Eye (tissue), 1 donor: ENCODE measurements at regions not wholly inside any gene's neighbourhood (a gene's known extent, or its start where the extent isn't known, plus 50 kb on each side); places are given as distances from the start of the nearest gene placed in this dataset.
A peak's percentile ranks its signal among the peaks of the same experiment; 100 is the strongest.
"Not testable (repeated sequence)": the region's sequence is repeated elsewhere in the genome, so short reads cannot be mapped to it uniquely, and the experiment has no call there.

Source experiments
- DNase-seq: peaks from one replicate; pipeline ENCODE4 v3.0.0-alpha.2; 2015

DNA sequence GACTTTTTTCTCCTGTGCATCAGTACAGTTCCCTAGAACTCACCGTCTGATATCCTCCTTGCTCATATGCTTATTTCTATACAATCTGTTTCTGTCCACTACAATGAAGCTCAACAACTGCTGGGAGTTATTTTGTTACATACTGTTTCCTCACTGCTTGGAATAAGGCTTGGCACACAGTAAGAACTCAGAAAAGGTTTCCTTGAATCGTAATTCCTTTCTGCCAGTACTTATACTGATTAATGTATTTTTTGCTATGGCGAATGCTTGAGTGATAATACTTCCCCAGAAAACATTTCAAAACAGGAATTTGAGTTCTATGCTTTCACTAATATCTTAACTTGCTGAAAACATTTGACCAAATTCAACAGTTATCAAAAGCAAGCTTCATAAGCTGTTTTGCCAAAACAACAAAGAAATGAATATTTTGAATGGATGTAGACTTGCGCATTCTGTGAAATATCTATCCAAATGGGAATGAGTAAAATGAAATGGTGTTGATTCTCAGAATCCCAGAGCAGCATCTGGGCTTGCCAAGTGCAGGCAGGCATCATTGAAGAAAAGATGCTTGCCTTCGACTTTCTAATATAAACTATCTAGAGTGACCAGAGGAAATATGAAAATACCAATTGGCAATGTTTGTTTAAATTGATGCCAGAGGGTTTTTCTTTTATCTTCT is 286.3 kb downstream of the RAP2B start:
- no peak for DNase-seq

DNA sequence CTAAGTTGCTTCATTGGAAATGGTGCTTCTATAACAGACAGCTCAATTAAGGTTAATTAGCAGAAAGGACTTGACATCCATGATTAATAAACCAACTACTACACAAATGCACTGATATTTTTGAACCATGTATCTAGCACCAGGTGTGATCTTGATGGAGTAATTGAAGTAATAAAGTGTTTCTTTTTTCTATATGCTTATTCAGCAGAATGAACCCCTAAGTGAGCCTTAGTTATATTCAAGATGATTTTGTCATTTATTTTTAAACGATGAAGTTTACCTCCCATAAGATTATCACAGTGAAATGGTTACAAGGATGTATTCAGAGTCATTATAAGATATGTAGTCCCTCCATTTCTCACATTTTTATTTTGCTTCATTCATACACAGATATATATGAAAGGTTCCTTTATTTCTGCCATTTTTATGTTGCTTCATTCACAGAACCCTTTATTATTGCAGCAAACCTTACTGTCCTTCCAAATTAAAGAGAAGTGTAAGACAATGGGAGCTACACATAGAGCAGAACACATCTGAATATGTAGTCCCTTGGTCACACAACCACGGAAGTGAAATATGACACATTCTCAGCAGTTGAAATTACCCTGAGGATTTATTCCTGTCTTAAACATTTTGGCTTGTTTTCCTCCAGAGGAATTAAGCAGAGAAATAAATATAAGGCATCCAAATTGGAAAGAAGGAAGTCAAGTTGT is 295.0 kb downstream of the RAP2B start:
- no peak for DNase-seq

DNA sequence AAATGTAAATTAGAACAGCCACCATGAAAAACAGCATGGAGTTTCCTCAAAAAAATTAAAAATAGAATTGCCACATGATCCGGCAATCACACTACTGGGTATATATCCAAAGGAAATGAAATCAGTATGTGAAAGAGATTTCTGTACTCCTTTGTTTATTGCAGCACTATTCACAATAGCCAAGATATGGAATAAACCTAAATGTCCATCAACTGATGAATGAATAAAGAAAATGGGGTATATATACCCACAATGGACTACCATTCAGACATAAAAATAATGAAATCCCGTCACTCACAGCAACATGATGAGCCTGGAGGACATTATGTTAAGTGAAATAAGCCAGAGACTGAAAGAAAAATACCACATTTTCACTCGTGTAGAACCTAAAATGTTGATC is 296.9 kb downstream of the RAP2B start:
- DNase-seq: no peak

DNA sequence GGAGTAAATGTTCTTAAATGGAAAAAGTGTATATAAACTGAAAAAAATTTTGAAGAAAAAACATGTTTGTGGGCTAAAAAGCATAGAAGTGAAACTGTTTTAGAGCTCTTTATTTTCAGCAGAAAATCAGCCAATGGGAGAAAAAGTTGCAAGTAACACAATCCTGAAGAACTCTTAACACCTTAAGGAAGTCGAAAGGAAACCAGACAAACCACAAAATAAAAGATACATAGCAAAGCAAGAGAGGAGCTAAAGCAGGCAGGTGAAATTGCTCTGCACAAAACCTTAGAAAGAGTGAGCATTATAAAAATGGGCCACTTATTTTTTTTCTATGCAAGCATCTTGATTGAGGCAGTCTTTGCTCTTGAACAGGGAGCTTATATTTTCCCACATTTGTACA is 300.5 kb downstream of the RAP2B start:
- DNase-seq: no peak

DNA sequence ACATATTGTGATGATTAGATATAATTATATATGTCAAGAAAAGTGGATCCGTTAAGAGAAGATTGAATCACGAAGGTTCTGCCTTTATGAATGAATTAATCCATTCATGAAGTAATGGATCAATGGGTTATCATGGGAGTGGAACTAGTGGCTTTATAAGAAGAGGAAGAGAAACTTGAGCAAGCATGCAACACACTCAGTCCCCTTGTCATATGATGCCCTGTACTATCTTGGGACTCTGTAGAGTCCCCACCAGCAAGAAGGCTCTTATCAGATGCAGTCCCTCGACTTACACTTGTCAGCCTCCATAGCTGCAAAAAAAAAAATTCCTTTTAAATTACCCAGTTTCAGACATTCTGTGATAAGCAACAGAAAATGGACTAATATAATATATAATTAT is 301.9 kb downstream of the RAP2B start:
- DNase-seq: no peak

DNA sequence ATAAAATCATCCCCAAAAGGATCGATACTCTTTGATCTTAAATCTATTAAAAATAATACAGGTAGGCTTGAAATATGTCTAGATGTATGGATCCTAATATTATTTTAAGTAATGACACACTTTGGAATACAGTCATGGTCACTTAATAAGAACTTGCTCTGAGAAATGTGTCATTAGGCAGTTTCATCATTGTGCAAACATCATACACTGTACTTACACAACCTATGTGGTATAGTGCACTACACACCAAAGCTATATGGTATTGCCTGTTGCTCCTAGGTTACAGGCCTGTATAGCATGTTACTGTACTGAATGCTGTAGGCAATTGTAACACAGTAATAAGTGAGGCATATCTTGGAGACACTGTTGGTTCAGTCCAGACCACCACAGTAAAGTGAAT is 307.1 kb downstream of the RAP2B start:
- DNase-seq: no peak

DNA sequence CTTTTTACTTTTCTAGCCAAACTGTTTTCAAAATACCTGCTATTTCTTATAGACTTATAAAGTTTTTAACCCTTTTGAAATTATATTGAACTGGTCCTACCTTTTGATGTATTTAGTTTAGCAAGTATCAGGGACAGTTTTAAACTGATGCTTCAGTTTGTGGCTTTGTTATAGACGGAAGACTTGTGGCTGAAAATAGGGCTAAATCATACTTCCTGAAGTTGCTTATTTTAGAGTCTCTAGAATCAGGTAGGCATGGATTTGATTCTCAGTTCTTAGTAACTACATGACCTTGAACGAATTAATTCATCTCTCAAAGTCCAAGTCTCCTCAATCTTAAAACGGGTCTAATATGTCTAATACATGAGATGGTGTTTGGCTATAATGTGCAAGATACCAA is 322.8 kb downstream of the RAP2B start:
- no peak for DNase-seq

DNA sequence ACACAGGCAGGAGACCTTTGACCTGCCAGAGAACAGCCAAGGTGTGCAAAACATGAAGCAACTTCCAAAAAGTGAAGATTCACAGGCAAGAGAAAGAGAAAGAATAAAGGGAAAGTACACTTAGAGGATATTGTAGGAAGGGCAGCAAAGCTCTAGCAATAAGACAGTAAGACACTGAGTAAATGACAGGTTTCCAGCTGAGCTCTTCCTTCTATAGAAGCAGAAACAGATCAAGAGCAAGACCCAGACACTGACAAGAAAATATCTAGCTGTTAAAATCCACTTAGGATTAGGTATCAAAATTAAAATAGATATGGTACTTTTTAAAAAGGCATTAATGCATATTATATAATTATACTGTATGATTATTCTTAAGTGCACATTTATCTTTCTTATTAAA is 333.4 kb downstream of the RAP2B start:
- DNase-seq: peak; percentile 14

DNA sequence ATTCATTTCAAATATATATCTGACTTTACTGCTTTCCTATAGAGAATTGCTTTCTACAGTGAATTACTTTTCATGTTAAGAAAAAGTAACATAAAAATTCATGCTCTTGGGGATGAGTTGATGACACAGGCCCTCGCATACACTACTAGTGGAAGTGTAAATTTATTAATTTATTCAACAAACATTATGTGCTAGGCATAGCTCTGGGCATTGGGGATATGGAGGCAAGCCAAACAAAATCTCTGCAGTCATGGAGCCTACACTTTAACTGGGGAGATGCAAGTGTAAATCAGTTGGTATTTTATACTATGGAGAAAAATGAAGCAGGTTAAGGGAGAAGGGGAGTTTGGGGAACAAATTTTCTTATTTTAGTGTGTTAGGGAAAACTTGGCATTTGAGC is 340.7 kb downstream of the RAP2B start:
- DNase-seq: no peak

DNA sequence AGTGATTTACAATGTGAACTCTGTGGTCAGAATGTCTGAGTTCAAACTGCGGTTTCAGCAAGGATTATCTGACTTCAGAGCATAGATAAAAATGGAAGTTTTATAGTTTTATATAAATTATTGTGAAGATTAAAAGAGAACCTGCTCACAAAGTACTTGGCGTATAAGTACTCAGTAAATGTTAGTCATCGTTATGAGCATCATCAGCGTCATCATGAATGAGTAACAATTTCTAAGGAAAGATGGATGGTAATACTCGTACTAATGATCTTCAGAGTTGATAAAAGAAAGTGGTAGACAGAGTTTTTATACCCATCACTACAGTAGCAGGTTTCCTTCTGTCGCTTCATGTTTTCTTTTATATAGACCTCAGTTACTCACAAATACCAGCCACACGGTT is 341.8 kb downstream of the RAP2B start:
- DNase-seq: no peak

DNA sequence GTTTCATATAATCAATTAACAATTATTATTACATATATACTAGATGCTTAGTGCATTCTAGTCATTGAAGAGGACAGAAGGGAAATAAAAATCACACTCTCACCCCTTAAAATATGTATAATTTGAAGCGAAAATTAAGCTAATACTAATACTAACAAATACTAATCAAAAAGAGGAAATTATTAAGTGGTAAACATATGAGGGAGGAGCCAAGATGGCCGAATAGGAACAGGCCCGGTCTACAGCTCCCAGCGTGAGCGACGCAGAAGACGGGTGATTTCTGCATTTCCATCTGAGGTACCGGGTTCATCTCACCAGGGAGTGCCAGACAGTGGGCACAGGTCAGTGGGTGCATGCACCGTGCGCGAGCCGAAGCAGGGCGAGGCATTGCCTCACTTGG is 344.2 kb downstream of the RAP2B start:
- DNase-seq: not testable (repeated sequence)

DNA sequence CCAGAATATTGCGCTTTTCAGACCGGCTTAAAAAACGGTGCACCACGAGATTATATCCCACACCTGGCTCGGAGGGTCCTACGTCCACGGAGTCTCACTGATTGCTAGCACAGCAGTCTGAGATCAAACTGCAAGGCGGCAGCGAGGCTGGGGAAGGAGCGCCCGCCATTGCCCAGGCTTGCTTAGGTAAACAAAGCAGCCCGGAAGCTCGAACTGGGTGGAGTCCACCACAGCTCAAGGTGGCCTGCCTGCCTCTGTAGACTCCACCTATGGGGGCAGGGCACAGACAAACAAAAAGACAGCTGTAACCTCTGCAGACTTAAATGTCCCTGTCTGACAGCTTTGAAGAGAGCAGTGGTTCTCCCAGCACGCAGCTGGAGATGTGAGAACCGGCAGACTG is 344.7 kb downstream of the RAP2B start:
- DNase-seq: not testable (repeated sequence)

DNA sequence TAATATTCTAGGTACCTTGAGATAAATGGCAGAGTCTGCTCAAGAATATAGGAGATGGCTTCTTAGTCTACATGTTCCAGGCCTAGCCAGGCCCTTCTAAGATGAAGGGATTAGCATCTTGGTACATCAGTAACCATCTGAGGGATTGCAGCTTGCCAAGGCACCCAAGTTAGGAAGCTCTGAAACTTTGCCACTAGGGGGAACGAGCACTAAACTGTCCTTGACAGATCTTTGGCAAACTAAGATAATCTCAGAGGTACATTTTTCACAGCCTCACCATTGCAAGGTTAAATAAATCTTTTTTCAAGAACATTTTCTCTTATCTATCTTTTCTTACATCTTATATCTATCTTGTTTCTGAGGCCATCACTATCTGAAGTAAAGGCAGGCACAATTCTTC is 351.2 kb downstream of the RAP2B start:
- DNase-seq: no peak

DNA sequence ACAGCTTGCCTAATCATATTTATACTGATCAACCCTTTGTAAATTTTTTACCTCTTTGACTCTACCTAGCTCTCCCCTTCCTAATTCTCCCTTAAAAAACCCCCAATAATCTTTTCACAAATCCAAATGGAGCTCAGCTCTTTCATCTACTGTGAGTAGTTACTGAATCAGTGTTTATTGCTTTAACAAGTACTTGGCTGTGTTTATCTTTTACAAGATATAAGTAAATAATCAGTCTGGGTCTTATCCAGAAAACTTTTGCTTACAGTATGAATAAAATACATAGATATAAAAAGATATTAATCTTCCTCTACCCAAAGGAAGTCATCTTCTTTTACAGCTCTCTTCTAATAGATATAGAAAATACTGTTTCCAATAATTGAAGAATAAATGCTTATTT is 366.4 kb downstream of the RAP2B start:
- no peak for DNase-seq

DNA sequence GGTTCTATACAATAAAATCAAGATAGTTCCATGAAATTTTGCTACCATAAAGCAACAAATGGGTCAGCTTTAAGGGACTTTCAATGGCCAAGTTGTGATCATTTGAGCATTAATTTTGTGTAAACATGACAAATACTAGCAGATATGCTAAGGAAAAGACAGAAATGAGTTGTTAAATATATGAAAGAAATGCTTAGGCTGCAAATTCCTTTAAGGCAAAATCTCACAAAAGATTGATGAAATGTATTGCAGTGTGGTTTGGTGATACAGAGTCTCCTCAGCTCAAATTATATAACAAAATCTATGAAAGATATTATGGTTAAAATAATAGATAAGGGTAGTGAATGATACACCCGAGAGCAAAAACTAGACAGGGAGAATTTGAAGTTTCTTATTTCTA is 377.2 kb downstream of the RAP2B start:
- DNase-seq: no peak

DNA sequence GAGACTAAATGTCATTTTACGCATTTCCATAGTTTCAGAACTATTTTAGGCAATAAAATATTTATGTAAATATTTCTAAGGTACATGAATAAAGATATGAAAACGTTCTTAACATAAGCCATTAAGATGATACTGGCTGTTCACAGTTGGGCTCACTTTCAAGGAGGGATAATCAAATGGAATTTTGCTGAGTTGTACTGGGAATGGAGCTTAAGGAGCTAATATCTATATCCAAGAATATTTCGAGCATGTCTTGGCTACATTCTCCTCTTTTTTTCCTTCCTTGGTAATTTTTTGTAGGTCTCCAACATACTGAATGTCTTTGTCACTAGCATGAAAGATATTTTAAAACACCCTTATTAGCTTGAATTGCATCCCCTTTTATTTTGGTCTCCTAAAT is 383.4 kb downstream of the RAP2B start:
- DNase-seq: no peak

DNA sequence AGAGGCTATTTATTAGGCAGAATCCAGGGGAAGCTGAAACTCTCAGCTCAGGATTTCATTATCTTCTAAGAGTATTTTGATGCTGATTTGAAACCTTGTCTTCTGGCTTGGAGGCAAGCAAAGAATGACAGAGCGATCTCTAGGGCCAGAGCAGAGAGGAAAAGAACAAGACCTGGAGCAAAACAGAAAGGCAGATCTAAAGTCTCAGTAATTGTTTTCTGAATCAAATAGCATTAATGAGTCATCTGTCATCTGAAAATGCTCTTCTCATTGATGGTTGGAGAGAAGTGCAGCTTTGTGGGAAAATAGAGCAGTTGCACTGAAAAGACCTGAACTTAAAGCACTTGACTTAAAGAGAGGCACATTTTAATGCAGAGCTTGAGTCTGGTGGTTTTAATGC is 385.9 kb downstream of the RAP2B start:
- DNase-seq: no peak

DNA sequence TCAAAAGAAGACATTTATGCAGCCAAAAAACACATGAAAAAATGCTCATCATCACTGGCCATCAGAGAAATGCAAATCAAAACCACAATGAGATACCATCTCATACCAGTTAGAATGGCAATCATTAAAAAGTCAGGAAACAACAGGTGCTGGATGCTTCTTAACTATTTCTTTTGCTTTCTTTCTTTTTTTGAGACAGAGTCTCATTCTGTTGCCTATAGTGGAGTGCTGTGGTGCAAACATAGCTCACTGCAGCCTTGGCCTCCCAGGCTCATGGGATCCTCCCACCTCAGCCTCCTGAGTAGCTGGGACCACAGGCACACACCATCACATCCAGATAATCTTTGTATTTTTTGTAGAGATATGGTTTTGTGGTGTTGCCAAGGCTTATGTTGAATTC is 387.7 kb downstream of the RAP2B start:
- DNase-seq: not testable (repeated sequence)

DNA sequence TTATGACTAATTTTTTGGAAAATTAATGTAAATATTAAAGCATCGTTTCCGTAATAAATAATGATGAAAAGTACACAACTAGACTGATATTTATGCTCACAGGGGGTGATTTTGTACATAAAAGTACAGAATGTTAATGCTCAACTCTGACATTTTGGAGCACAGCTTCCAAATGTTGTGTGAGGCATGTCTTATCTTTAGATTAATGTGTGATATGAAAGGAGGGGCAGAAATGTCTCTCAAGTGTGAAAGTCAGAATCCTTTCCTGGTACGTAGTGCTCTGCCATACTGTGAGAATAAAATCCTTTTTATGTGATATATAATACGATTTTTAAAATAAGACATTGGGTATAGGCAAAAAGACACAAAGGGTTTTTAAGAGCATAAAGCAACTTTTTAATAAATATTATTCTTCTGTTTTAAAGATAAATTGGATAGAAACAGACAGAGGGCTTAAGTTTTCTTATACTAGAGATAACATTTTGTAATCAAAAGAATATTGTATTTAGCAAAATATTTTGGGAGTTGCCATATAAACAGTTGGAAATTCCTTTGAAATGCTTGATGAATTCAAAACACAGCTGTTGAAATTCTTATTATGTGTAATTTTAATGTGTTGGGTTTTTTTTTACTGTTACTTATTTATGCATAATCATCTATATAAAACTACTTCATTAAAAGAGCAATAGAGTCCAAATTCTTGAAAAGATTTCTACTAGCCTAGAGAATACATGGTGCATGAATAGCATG is 389.7 kb downstream of the RAP2B start:
- no peak for DNase-seq

DNA sequence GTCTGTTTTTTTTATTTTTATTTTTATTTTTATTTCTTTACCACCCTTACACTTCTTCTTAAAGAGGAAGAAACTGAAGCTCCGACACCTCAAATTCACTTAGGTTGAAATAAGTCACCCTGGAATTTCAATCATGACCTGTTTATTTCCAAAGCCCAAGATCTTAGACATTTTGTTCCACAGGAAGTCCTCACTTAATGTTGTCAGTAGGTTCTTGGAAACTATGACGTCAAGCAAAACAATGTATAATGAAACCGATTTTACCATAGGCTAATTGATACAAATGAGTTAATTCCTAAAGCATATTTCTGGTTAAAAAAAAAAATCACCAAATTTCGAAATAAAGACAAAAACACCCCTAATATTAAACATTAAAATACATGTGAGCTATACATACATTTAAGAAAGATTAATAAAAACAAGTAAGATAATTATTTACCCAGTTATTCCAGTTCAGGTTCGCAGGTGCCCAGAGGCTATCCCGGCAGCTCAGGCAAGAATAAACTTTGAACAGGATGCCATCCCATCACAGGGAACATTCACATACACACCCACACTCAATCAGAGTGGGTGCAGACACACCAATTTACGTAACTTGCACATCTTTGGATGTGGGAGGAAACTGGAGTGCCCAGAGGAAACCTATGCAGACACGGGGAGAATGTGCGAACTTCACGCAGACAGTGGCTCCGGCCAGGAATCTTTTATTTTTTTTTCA is 391.0 kb downstream of the RAP2B start:
- DNase-seq: no peak

DNA sequence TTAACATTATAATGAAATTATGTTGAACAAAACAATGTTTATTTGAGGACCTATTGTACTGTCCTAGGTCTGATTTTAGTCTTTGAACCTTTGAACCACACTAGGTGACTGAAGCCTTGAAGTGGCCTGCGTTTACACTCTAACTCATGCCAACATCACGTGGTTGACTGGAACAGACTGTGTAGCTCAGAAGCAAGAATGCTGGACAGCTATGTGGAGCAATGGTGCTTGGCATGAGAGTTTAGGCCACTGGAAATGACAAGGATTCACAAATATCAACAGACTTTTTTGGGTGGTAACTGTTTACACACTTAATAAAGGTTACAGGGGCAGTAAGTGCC is 391.5 kb downstream of the RAP2B start:
- no peak for DNase-seq

DNA sequence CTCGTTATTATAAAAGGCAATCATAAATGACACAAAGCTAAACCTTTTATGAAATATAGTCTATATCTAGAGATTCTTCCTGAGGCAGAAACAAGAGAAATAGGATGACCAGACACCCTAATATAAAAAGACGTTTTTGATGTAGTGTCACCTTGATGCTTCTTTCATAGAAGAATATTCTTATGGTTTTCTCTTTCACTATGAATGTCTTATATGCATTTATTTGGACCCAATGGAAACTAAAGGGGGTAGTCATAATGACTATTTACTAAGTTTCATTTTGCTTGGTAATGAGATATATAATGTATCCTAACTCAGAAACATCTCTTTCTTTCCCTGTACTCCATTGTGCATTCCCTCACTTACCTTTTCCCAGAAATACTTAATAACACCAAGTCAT is 393.9 kb downstream of the RAP2B start:
- no peak for DNase-seq

DNA sequence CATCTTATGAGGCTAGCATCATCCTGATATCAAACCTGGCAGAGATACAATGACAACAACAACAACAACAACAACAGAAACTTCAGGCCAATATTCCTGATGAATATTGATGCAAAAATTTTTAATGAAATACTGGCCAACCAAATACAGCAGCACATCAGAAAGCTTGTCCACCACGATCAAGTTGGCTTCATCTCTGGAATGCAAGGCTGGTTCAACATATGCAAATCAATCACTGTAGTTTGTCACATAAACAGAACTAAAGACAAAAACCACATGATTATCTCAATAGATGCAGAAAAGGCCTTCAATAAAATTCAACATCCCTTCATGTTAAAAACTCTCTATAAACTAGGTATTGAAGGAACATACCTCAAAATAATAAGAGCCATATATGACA is 397.3 kb downstream of the RAP2B start:
- DNase-seq: not testable (repeated sequence)

DNA sequence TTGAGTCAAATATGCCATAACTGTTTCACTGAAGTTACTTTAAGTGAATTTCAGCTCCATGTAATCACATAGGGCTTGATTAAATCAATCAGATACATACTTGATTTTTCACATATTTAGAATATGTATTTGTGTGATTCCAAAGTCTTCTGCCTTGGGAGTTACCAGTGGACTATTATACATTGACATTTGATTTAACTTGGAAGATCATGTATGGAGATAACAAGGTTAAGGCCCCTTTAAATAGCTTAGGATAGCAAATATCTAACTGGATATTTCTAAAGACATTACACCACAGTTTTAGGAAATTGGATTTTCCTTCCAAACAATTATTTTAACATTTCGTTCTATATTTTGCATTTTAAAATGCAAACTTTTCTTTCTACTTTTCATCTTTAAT is 405.0 kb downstream of the RAP2B start:
- DNase-seq: no peak
